ENCODE measurements at regions not wholly inside any gene's neighbourhood (a gene's known extent, or its start where the extent isn't known, plus 50 kb on each side); places are given as distances from the start of the nearest gene placed in this dataset.

GRCh38 chr14:85223667-85224066 is 306.3 kb upstream of the FLRT2 start:
- no peak for DNase-seq (ENCODE audit: low read depth)

GRCh38 chr14:85224241-85224640 is 305.7 kb upstream of the FLRT2 start:
- no peak for DNase-seq (ENCODE audit: low read depth)

- no peak for DNase-seq (ENCODE audit: low read depth)
Observed at GRCh38 chr14:85233756-85234155, 296.2 kb upstream of the FLRT2 start.

GRCh38 chr14:85234156-85235025 is 295.6 kb upstream of the FLRT2 start:
- no peak for DNase-seq (ENCODE audit: low read depth)

GRCh38 chr14:85235868-85236267 is 294.1 kb upstream of the FLRT2 start:
- DNase-seq (ENCODE audit: low read depth), result no peak

GRCh38 chr14:85236296-85236695 is 293.6 kb upstream of the FLRT2 start:
- no peak for DNase-seq (ENCODE audit: low read depth)

- no peak for DNase-seq (ENCODE audit: low read depth)
Observed at GRCh38 chr14:85239791-85240190, 290.2 kb upstream of the FLRT2 start.

GRCh38 chr14:85241022-85241855 is 288.7 kb upstream of the FLRT2 start:
- no peak for DNase-seq (ENCODE audit: low read depth)

- no peak for DNase-seq (ENCODE audit: low read depth)
Observed at GRCh38 chr14:85242666-85243065, 287.3 kb upstream of the FLRT2 start.

- DNase-seq (ENCODE audit: low read depth), result no peak
Observed at GRCh38 chr14:85243321-85243720, 286.6 kb upstream of the FLRT2 start.

GRCh38 chr14:85247071-85247470 is 282.9 kb upstream of the FLRT2 start:
- no peak for DNase-seq (ENCODE audit: low read depth)

- DNase-seq (ENCODE audit: low read depth), result no peak
Observed at GRCh38 chr14:85248881-85249635, 280.9 kb upstream of the FLRT2 start.

- no peak for DNase-seq (ENCODE audit: low read depth)
Observed at GRCh38 chr14:85250414-85251189, 279.3 kb upstream of the FLRT2 start.

GRCh38 chr14:85252011-85252410 is 277.9 kb upstream of the FLRT2 start:
- no peak for DNase-seq (ENCODE audit: low read depth)

GRCh38 chr14:85254711-85255110 is 275.2 kb upstream of the FLRT2 start:
- no peak for DNase-seq (ENCODE audit: low read depth)

- no peak for DNase-seq (ENCODE audit: low read depth)
Observed at GRCh38 chr14:85257287-85257686, 272.7 kb upstream of the FLRT2 start.

- DNase-seq (ENCODE audit: low read depth), result no peak
Observed at GRCh38 chr14:85263916-85264675, 265.8 kb upstream of the FLRT2 start.

GRCh38 chr14:85273099-85273677 is 256.8 kb upstream of the FLRT2 start:
- no peak for DNase-seq (ENCODE audit: low read depth)

- DNase-seq (ENCODE audit: low read depth), result no peak
Observed at GRCh38 chr14:85273952-85274351, 256.0 kb upstream of the FLRT2 start.

GRCh38 chr14:85276161-85276978 is 253.6 kb upstream of the FLRT2 start:
- no peak for DNase-seq (ENCODE audit: low read depth)
